Anterior cingulate cortex (tissue), 58 donors: ENCODE measurements at regions not wholly inside any gene's neighbourhood (a gene's known extent, or its start where the extent isn't known, plus 50 kb on each side); places are given as distances from the start of the nearest gene placed in this dataset.
"Not testable (repeated sequence)": the region's sequence is repeated elsewhere in the genome, so short reads cannot be mapped to it uniquely, and the experiment has no call there.

ENCODE experiments used
- DNase-seq, 58 donors: peaks; one replicate each; lab custom pipeline; 2025; lab: John Stamatoyannopoulos, UW

GRCh38 chr4:27119239-27119638 is 258.6 kb downstream of the STIM2 start:
- DNase-seq: no peak

- DNase-seq: no peak
These were observed 261.2 kb downstream of the STIM2 start for GRCh38 chr4:27121830-27122229.

DNA sequence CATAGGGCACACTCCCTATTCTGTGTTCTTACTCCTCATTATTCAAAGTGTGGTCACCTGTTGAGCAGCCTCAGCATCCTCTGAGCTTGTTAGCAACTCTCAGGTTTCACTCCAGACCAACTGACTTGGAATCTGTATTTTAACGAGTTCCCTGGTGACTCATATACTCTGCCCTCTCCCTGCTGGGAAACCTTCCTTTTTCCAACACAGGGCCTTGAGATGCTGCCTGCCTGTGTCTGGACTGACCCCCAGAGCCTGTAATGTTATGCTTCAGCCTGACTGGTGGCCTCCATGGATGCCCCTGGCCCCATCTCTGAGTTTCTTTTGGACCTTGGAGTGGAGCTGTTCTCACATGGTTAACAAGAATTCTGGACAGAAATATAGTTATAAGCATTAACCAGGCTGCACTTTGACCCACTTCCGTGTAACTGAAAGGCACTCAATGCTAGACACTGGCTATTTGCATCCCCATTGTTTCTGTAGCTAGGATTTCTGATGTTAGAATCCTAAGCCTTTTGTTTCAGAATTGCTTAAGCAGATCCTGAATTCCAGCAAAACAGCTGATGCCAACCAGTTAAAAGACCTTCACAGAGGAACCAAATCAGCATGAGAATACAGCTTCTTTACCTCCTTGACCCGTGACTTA is 262.6 kb downstream of the STIM2 start:
- DNase-seq: peak in 9 of 58 donors; percentile 1 to 47 (median 7)

DNA sequence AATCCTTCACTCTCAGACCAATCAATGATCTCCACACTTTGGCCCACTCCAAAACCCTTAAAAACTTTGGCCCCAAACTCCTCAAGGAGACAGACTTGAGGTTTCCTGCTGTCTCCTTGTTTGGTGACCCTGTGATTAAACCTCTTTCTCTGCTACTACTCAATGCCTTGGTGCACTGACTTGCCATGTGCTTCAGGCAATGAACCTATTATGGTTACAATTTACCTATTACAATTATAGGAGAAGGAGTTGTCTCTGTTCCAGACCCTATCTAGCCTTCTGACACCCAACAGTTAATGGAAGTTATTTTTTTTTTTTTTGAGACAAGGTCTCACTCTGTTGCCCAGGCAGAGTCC is 263.1 kb downstream of the STIM2 start:
- no peak for DNase-seq

DNA sequence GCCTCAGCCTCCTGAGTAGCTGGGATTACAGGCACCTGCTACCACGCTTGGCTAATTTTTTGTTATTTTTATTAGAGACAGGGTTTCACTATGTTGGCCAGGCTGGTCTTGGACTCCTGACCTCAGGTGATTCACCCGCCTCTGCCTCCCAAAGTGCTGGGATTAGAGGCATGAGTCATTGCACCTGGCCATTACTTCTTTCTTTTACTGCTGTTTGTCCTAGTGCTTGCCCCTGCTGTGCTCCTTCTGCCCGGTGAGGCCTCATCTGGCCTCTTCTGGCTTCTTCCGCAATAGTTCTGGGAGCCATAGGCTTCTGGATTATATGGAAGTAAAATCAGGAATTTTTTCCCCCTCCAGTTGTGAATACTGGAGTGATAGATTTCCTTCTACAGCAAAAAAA is 266.3 kb downstream of the STIM2 start:
- DNase-seq: not testable (repeated sequence)

DNA sequence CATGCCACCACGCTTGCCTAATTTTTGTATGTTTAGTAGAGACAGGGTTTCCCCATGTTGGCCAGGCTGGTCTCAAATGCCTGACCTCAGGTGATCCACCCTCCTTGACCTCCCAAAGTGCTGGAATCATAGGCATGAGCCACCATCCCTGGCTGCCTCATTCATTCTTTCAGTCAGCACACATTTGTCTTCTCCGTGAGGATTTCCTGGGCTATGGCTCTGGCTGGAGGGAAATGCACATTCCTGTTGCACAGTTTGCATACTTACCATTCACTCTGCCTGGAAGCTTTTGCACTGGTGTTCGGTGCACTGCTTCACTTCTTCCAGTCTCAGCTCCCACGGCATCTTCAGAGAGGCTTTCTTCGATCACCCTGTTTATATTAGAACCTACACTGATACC is 267.8 kb downstream of the STIM2 start:
- no peak for DNase-seq

DNA sequence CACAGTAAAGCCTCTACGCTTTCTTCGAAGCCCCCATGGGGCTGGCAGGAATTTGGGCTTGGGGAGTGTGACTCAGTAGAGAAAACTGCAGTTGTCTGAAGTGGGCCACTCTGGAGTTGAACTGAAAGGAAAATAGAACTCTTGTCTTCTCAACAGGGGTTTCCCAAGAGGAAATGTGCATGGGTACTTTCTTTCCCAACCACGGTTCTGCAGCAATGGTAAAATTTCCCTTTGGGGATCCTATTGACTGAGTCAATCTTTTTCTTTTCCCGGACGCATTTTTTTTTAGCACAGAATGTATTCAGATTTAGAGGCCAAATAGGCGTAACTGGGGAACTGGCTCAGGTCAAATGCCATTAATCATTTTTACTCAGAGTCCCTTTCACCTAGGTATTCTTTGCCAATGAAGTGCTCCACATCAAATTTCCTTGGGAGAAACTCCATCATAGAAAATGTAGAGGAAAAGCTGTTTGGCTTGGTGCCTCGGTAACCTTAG is 269.3 kb downstream of the STIM2 start:
- no peak for DNase-seq

DNA sequence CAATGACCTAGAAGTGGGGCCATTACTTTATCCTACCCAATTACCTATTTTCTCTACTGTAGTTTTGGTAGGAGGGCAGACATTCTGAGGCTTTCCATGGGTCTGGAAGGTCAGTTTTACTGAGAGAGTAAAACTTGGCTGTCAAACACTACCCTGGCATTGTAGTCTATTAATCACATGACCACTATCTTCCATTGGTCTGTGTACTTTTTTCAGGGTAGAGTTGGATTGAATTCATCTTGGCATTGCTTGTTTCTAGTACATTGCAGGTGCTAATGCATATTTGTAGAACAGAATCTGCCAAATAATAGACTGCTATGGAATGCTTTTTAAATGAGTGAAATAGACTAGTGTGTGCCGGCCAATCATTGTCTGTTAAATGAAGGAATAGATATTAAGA is 271.9 kb downstream of the STIM2 start:
- DNase-seq: no peak

- DNase-seq: no peak
These were observed 279.8 kb downstream of the STIM2 start for GRCh38 chr4:27140486-27140885.

GRCh38 chr4:27141530-27141929 is 280.9 kb downstream of the STIM2 start:
- DNase-seq: no peak

GRCh38 chr4:27142841-27143240 is 282.2 kb downstream of the STIM2 start:
- no peak for DNase-seq

DNA sequence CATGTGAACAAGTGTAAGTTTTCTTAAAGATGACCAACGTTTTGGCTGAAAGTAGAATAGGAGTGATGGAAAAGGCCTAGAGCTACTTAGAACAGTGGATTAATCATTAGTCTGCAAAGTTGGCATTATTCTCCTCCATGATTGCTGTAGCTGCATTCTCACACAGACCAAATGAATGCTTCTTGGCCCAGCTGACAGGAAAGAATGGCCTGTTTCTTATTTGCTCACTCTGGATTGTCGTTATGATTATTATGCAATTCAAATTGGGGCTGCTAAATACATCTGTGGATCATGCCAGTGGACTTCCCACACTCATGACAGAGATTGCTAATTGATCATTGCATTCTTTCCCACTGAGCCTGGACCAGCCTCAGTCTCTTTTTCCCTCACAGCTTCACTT is 285.0 kb downstream of the STIM2 start:
- DNase-seq: no peak

DNA sequence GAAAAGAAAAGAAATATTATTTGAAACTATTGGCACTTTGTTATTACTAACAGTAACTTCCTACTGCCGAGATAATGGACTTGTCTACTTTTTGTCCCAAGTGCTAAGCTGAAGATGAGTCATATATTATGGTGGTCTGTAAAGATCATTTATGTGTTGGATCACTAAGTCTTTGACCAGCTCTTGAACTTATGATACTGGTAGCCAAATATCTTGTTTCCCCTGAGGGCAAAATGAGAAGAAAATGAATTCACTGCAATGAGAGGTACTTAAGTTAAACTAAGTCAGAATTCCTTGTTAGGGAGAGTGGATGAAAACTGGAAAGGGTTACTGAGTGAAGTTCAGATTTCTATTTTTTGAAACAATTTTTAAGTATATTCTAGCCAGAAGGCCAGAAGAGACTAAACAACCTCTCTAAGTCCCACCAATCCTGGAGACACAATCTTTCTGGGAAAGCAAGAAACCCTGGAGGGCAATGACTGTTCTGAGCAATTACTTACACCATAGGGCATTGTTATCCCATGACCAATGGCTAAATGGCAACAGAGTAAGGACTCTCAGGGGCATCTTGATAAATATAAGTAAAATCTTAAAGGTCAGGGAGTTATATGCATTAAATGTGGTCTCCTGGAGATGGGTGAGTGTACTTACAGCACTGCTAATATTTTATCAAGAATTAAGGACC is 287.7 kb downstream of the STIM2 start:
- DNase-seq: no peak

GRCh38 chr4:27149541-27150212 is 289.0 kb downstream of the STIM2 start:
- no peak for DNase-seq

DNA sequence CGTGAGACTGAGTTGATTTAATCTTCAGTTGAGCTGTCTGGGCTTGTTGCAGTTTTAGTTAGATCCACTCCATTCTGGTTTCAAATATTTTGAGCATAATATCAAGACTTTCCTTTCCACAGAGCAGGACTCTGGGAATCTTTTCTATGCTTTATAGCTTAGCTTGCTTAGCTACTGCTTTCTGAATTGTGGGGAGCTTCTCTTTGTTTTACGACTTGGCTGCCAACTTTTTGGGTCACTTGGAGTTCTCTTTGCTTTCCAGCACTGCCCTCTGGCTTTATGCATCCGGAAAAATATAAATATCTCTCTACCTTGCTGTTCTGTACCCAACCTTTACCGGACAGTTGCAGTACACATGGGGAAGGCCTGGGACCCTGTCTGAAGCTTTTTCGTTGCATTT is 292.1 kb downstream of the STIM2 start:
- DNase-seq: no peak

DNA sequence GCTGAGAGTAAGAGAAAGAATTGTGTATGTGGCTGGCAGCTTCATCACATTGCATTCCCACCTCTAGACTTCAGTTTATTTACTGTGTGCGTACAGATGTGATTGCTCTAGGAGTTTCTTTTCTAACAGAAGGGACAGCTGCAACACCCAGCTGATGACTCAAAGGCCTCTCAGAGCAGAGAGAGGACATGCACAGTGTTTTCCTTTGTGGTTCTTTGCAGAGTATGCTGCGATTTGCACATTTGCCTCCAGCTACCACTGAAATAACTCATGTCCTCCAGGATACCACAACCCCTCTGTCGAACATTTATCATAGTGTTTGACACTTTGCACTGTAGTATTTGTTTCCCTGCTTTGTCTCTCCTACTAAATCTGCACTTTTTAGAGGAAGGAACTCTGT is 294.1 kb downstream of the STIM2 start:
- no peak for DNase-seq

DNA sequence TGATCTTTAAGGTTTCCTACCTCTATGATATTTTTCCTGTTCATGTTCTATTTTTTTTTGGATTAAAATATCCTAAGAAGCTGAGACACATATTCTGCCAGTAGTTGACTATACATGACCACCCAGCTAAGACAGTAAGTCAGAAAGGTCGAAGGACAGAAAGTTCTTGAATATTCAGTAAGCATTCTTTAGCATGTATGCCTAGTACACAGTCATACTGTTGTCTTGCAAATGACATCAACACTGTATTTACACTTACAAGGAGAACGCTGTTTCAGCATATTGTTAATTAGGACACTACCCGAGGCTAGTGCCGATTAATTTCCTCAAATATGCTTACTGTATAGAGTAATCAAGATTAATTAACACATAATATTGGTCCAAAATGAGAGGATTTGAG is 300.6 kb downstream of the STIM2 start:
- DNase-seq: no peak

GRCh38 chr4:27168783-27169182 is 308.1 kb downstream of the STIM2 start:
- no peak for DNase-seq

- no peak for DNase-seq
These were observed 312.6 kb downstream of the STIM2 start for GRCh38 chr4:27173280-27173679.

- peak in 32 of 58 donors; percentile 0 to 51 (median 4) for DNase-seq
These were observed 315.8 kb downstream of the STIM2 start for GRCh38 chr4:27176400-27176799.

- no peak for DNase-seq
These were observed 316.2 kb downstream of the STIM2 start for GRCh38 chr4:27176881-27177280.

DNA sequence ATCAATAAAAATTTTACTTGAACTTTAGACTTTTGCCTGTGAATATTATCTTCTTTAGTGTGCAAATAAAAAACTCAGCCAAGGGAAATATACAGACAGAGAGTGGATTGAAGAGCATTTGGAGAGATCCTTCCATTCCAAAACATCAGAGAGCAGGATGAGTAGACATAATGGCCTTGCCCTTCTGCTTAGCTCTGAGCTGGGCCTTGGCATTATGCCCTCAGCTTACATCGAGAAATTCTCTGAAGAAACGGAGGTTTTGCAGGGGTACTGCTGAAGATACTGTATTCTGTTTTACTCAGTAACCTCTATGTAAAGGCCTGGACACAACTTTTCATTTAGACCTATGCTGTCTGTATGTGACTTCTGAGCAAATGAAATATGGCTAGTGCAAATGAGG is 317.4 kb downstream of the STIM2 start:
- no peak for DNase-seq
